ENCODE measurements at regions not wholly inside any gene's neighbourhood (a gene's known extent, or its start where the extent isn't known, plus 50 kb on each side); places are given as distances from the start of the nearest gene placed in this dataset.

- Histone ChIP-seq H4K20me1 (ENCODE audit: insufficient read depth, low read length) (no peaks in the 10 kb centered on the region), H3K4me3 (ENCODE audit: low read depth, low read length, poor library complexity, severe bottlenecking) (no peak overlapping the region), H3K4me2 (ENCODE audit: low read length) (no peak overlapping the region), H3K9me2 (ENCODE audit: insufficient read depth, low read length) (no peaks in the 10 kb centered on the region), H3K36me3 (ENCODE audit: insufficient read depth, low read length) (no peaks in the 10 kb centered on the region), H2AFZ (ENCODE audit: low read length) (no peak overlapping the region), H3K9me3 (ENCODE audit: low read length) (no peaks in the 10 kb centered on the region), H3K79me2 (ENCODE audit: insufficient read depth, low read depth, low read length) (no peaks in the 10 kb centered on the region), H3K4me1 (ENCODE audit: insufficient read depth, low read length, poor library complexity, severe bottlenecking) (no peaks in the 10 kb centered on the region), H3K27ac (ENCODE audit: low read depth, low read length, poor library complexity, severe bottlenecking) (no peak overlapping the region)
- TF ChIP-seq EZH2phosphoT487 (IDR thresholded peaks at IDR 0.05; ENCODE audit: borderline replicate concordance, low read depth, low read length) (no peak), CTCF (conservative IDR thresholded peaks at IDR 0.05; ENCODE audit: low read length) (no peak)
- intact Hi-C loops (cut with micrococcal nuclease; ENCODE audit: unreplicated experiment): no loop called here
- CTCF ChIA-PET (ENCODE audit: unreplicated experiment): no interaction called here
- POLR2A ChIA-PET: interaction anchor here (0.6 kb wide), 1 partner anchor 60 kb away, joined by 3 read pairs; no protein-coding TSS in a partner anchor
- no TSS peak for BruUV-seq (replicated peaks)
- no peak for DNase-seq (ENCODE audit: low spot score)
Observed at GRCh38 chr5:12974856-12975255, 969.6 kb downstream of the DNAH5 start.

GRCh38 chr5:12965804-12966203 is 978.7 kb downstream of the DNAH5 start:
- Histone ChIP-seq H3K4me1 (ENCODE audit: insufficient read depth, low read length, poor library complexity, severe bottlenecking) (no peaks in the 10 kb centered on the region), H3K36me3 (ENCODE audit: insufficient read depth, low read length) (no peaks in the 10 kb centered on the region), H3K4me2 (ENCODE audit: low read length) (no peak overlapping the region), H2AFZ (ENCODE audit: low read length) (no peak overlapping the region), H4K20me1 (ENCODE audit: insufficient read depth, low read length) (no peaks in the 10 kb centered on the region), H3K4me3 (ENCODE audit: low read depth, low read length, poor library complexity, severe bottlenecking) (no peak overlapping the region), H3K79me2 (ENCODE audit: insufficient read depth, low read depth, low read length) (no peaks in the 10 kb centered on the region), H3K9me2 (ENCODE audit: insufficient read depth, low read length) (no peaks in the 10 kb centered on the region), H3K27ac (ENCODE audit: low read depth, low read length, poor library complexity, severe bottlenecking) (no peak overlapping the region), H3K9me3 (ENCODE audit: low read length) (no peaks in the 10 kb centered on the region)
- BruUV-seq (replicated peaks): no TSS peak
- CTCF ChIA-PET (ENCODE audit: unreplicated experiment): no interaction called here
- intact Hi-C loops (cut with micrococcal nuclease; ENCODE audit: unreplicated experiment): no loop called here
- TF ChIP-seq EZH2phosphoT487 (IDR thresholded peaks at IDR 0.05; ENCODE audit: borderline replicate concordance, low read depth, low read length): no peak
- POLR2A ChIA-PET: no interaction called here
- DNase-seq (ENCODE audit: low spot score): no peak

GRCh38 chr5:12959713-12960112 is 984.8 kb downstream of the DNAH5 start:
- Histone ChIP-seq H3K4me1 (ENCODE audit: insufficient read depth, low read length, poor library complexity, severe bottlenecking) (no peaks in the 10 kb centered on the region), H3K4me3 (ENCODE audit: low read depth, low read length, poor library complexity, severe bottlenecking) (no peak overlapping the region), H3K4me2 (ENCODE audit: low read length) (no peak overlapping the region), H3K9me3 (ENCODE audit: low read length) (no peaks in the 10 kb centered on the region), H3K9me2 (ENCODE audit: insufficient read depth, low read length) (no peaks in the 10 kb centered on the region), H3K27ac (ENCODE audit: low read depth, low read length, poor library complexity, severe bottlenecking) (no peak overlapping the region), H3K79me2 (ENCODE audit: insufficient read depth, low read depth, low read length) (no peaks in the 10 kb centered on the region), H4K20me1 (ENCODE audit: insufficient read depth, low read length) (no peaks in the 10 kb centered on the region), H2AFZ (ENCODE audit: low read length) (no peak overlapping the region), H3K36me3 (ENCODE audit: insufficient read depth, low read length) (no peaks in the 10 kb centered on the region)
- TF ChIP-seq CTCF (conservative IDR thresholded peaks at IDR 0.05; ENCODE audit: low read length) (no peak), EZH2phosphoT487 (IDR thresholded peaks at IDR 0.05; ENCODE audit: borderline replicate concordance, low read depth, low read length) (no peak)
- ChIA-PET POLR2A (no interaction called here), CTCF (ENCODE audit: unreplicated experiment) (no interaction called here)
- intact Hi-C loops (cut with micrococcal nuclease; ENCODE audit: unreplicated experiment): no loop called here
- DNase-seq (ENCODE audit: low spot score): no peak
- BruUV-seq (replicated peaks): no TSS peak
